ENCODE measurements at regions not wholly inside any gene's neighbourhood (a gene's known extent, or its start where the extent isn't known, plus 50 kb on each side); places are given as distances from the start of the nearest gene placed in this dataset.

- TF ChIP-seq CTCF (IDR thresholded peaks at IDR 0.05) (no peak), POLR2A (IDR thresholded peaks at IDR 0.05) (no peak)
Measured at GRCh38 chr4:100582146-100582545, 64.3 kb upstream of the EMCN start.
